ENCODE measurements at regions not wholly inside any gene's neighbourhood (a gene's known extent, or its start where the extent isn't known, plus 50 kb on each side); places are given as distances from the start of the nearest gene placed in this dataset.
"Not testable (repeated sequence)": the region's sequence is repeated elsewhere in the genome, so short reads cannot be mapped to it uniquely, and the experiment has no call there.

- no peak overlapping the region for H3K27ac ChIP-seq (ENCODE audit: low read depth in 2 of 2, low read length in 2 of 2)
- no peaks in the 10 kb centered on the region for H3K9me3 ChIP-seq (ENCODE audit: control insufficient read depth in 2 of 2, low read length in 2 of 2)
- no peaks in the 10 kb centered on the region for H3K27me3 ChIP-seq (ENCODE audit: control insufficient read depth in 2 of 2, insufficient read depth in 2 of 2, low read length in 2 of 2)
- no peak overlapping the region for H3K4me3 ChIP-seq (ENCODE audit: low read length in 2 of 2)
- no peaks in the 10 kb centered on the region for H3K4me1 ChIP-seq (ENCODE audit: control insufficient read depth in 2 of 2, insufficient read depth in 2 of 2, low read length in 2 of 2)
- H3K9ac ChIP-seq (ENCODE audit: low read depth in 1 of 2, low read length in 2 of 2): no peak overlapping the region
- no peaks in the 10 kb centered on the region for H3K36me3 ChIP-seq (ENCODE audit: control insufficient read depth in 2 of 2, insufficient read depth in 2 of 2, low read length in 2 of 2)
Measured at GRCh38 chr9:13444245-13445102, 165.0 kb upstream of the MPDZ start.

- no peak overlapping the region for H3K27ac ChIP-seq (ENCODE audit: low read depth in 2 of 2, low read length in 2 of 2)
- no peaks in the 10 kb centered on the region for H3K36me3 ChIP-seq (ENCODE audit: control insufficient read depth in 2 of 2, insufficient read depth in 2 of 2, low read length in 2 of 2)
- no peaks in the 10 kb centered on the region for H3K4me1 ChIP-seq (ENCODE audit: control insufficient read depth in 2 of 2, insufficient read depth in 2 of 2, low read length in 2 of 2)
- H3K9ac ChIP-seq (ENCODE audit: low read depth in 1 of 2, low read length in 2 of 2): no peak overlapping the region
- H3K4me3 ChIP-seq (ENCODE audit: low read length in 2 of 2): no peak overlapping the region
- H3K9me3 ChIP-seq (ENCODE audit: control insufficient read depth in 2 of 2, low read length in 2 of 2): no peaks in the 10 kb centered on the region
- no peaks in the 10 kb centered on the region for H3K27me3 ChIP-seq (ENCODE audit: control insufficient read depth in 2 of 2, insufficient read depth in 2 of 2, low read length in 2 of 2)
Measured at GRCh38 chr9:13443346-13444244, 164.1 kb upstream of the MPDZ start.

- Histone ChIP-seq H3K4me3 (ENCODE audit: low read length in 2 of 2) (no peak overlapping the region), H3K9me3 (ENCODE audit: control insufficient read depth in 2 of 2, low read length in 2 of 2) (no peaks in the 10 kb centered on the region), H3K36me3 (ENCODE audit: control insufficient read depth in 2 of 2, insufficient read depth in 2 of 2, low read length in 2 of 2) (no peaks in the 10 kb centered on the region), H3K4me1 (ENCODE audit: control insufficient read depth in 2 of 2, insufficient read depth in 2 of 2, low read length in 2 of 2) (no peaks in the 10 kb centered on the region), H3K27me3 (ENCODE audit: control insufficient read depth in 2 of 2, insufficient read depth in 2 of 2, low read length in 2 of 2) (no peaks in the 10 kb centered on the region), H3K9ac (ENCODE audit: low read depth in 1 of 2, low read length in 2 of 2) (no peak overlapping the region), H3K27ac (ENCODE audit: low read depth in 2 of 2, low read length in 2 of 2) (no peak overlapping the region)
Measured at GRCh38 chr9:13439685-13440476, 160.4 kb upstream of the MPDZ start.

GRCh38 chr9:13437866-13438265 is 158.4 kb upstream of the MPDZ start:
- Histone ChIP-seq H3K4me1 (ENCODE audit: control insufficient read depth in 2 of 2, insufficient read depth in 2 of 2, low read length in 2 of 2) (no peaks in the 10 kb centered on the region), H3K27ac (ENCODE audit: low read depth in 2 of 2, low read length in 2 of 2) (no peak overlapping the region), H3K27me3 (ENCODE audit: control insufficient read depth in 2 of 2, insufficient read depth in 2 of 2, low read length in 2 of 2) (no peaks in the 10 kb centered on the region), H3K9me3 (ENCODE audit: control insufficient read depth in 2 of 2, low read length in 2 of 2) (no peaks in the 10 kb centered on the region), H3K36me3 (ENCODE audit: control insufficient read depth in 2 of 2, insufficient read depth in 2 of 2, low read length in 2 of 2) (no peaks in the 10 kb centered on the region), H3K9ac (ENCODE audit: low read depth in 1 of 2, low read length in 2 of 2) (no peak overlapping the region), H3K4me3 (ENCODE audit: low read length in 2 of 2) (no peak overlapping the region)

- Histone ChIP-seq H3K4me3 (ENCODE audit: low read length in 2 of 2) (no peak overlapping the region), H3K36me3 (ENCODE audit: control insufficient read depth in 2 of 2, insufficient read depth in 2 of 2, low read length in 2 of 2) (no peaks in the 10 kb centered on the region), H3K9ac (ENCODE audit: low read depth in 1 of 2, low read length in 2 of 2) (no peak overlapping the region), H3K27me3 (ENCODE audit: control insufficient read depth in 2 of 2, insufficient read depth in 2 of 2, low read length in 2 of 2) (no peaks in the 10 kb centered on the region), H3K9me3 (ENCODE audit: control insufficient read depth in 2 of 2, low read length in 2 of 2) (no peaks in the 10 kb centered on the region), H3K27ac (ENCODE audit: low read depth in 2 of 2, low read length in 2 of 2) (no peak overlapping the region), H3K4me1 (ENCODE audit: control insufficient read depth in 2 of 2, insufficient read depth in 2 of 2, low read length in 2 of 2) (no peaks in the 10 kb centered on the region)
Measured at GRCh38 chr9:13436591-13436990, 157.1 kb upstream of the MPDZ start.

- H3K27ac ChIP-seq (ENCODE audit: low read depth in 2 of 2, low read length in 2 of 2); H3K27me3 ChIP-seq (ENCODE audit: control insufficient read depth in 2 of 2, insufficient read depth in 2 of 2, low read length in 2 of 2); H3K4me1 ChIP-seq (ENCODE audit: control insufficient read depth in 2 of 2, insufficient read depth in 2 of 2, low read length in 2 of 2); H3K9ac ChIP-seq (ENCODE audit: low read depth in 1 of 2, low read length in 2 of 2); H3K36me3 ChIP-seq (ENCODE audit: control insufficient read depth in 2 of 2, insufficient read depth in 2 of 2, low read length in 2 of 2); H3K9me3 ChIP-seq (ENCODE audit: control insufficient read depth in 2 of 2, low read length in 2 of 2); H3K4me3 ChIP-seq (ENCODE audit: low read length in 2 of 2): not testable (repeated sequence)
Measured at GRCh38 chr9:13433453-13433852, 154.0 kb upstream of the MPDZ start.

GRCh38 chr9:13432904-13433303 is 153.4 kb upstream of the MPDZ start:
- no peak overlapping the region for H3K27ac ChIP-seq (ENCODE audit: low read depth in 2 of 2, low read length in 2 of 2)
- H3K4me3 ChIP-seq (ENCODE audit: low read length in 2 of 2): no peak overlapping the region
- H3K9me3 ChIP-seq (ENCODE audit: control insufficient read depth in 2 of 2, low read length in 2 of 2): no peaks in the 10 kb centered on the region
- H3K27me3 ChIP-seq (ENCODE audit: control insufficient read depth in 2 of 2, insufficient read depth in 2 of 2, low read length in 2 of 2): no peaks in the 10 kb centered on the region
- no peaks in the 10 kb centered on the region for H3K36me3 ChIP-seq (ENCODE audit: control insufficient read depth in 2 of 2, insufficient read depth in 2 of 2, low read length in 2 of 2)
- no peaks in the 10 kb centered on the region for H3K4me1 ChIP-seq (ENCODE audit: control insufficient read depth in 2 of 2, insufficient read depth in 2 of 2, low read length in 2 of 2)
- H3K9ac ChIP-seq (ENCODE audit: low read depth in 1 of 2, low read length in 2 of 2): no peak overlapping the region

- H3K4me1 ChIP-seq (ENCODE audit: control insufficient read depth in 2 of 2, insufficient read depth in 2 of 2, low read length in 2 of 2): no peaks in the 10 kb centered on the region
- no peaks in the 10 kb centered on the region for H3K27me3 ChIP-seq (ENCODE audit: control insufficient read depth in 2 of 2, insufficient read depth in 2 of 2, low read length in 2 of 2)
- H3K36me3 ChIP-seq (ENCODE audit: control insufficient read depth in 2 of 2, insufficient read depth in 2 of 2, low read length in 2 of 2): no peaks in the 10 kb centered on the region
- H3K27ac ChIP-seq (ENCODE audit: low read depth in 2 of 2, low read length in 2 of 2): no peak overlapping the region
- no peaks in the 10 kb centered on the region for H3K9me3 ChIP-seq (ENCODE audit: control insufficient read depth in 2 of 2, low read length in 2 of 2)
- H3K4me3 ChIP-seq (ENCODE audit: low read length in 2 of 2): no peak overlapping the region
- H3K9ac ChIP-seq (ENCODE audit: low read depth in 1 of 2, low read length in 2 of 2): no peak overlapping the region
Measured at GRCh38 chr9:13431692-13432091, 152.2 kb upstream of the MPDZ start.

- Histone ChIP-seq H3K4me1 (ENCODE audit: control insufficient read depth in 2 of 2, insufficient read depth in 2 of 2, low read length in 2 of 2) (no peaks in the 10 kb centered on the region), H3K4me3 (ENCODE audit: low read length in 2 of 2) (no peak overlapping the region), H3K27ac (ENCODE audit: low read depth in 2 of 2, low read length in 2 of 2) (no peak overlapping the region), H3K9ac (ENCODE audit: low read depth in 1 of 2, low read length in 2 of 2) (no peak overlapping the region), H3K36me3 (ENCODE audit: control insufficient read depth in 2 of 2, insufficient read depth in 2 of 2, low read length in 2 of 2) (no peaks in the 10 kb centered on the region), H3K9me3 (ENCODE audit: control insufficient read depth in 2 of 2, low read length in 2 of 2) (no peaks in the 10 kb centered on the region), H3K27me3 (ENCODE audit: control insufficient read depth in 2 of 2, insufficient read depth in 2 of 2, low read length in 2 of 2) (no peaks in the 10 kb centered on the region)
Measured at GRCh38 chr9:13431222-13431536, 151.7 kb upstream of the MPDZ start.

Measured in mucosa of rectum (tissue), 2 donors.